AG09309 (cell line): ENCODE measurements at regions not wholly inside any gene's neighbourhood (a gene's known extent, or its start where the extent isn't known, plus 50 kb on each side); places are given as distances from the start of the nearest gene placed in this dataset.

Experiments
- DNase-seq: peaks from one replicate; pipeline ENCODE4 v3.0.0-alpha.2; 2010; ENCODE audit warnings: low read depth
- H3K4me3 ChIP-seq: 2 replicates; pipeline ENCODE4 v1.5.1; 2011; ENCODE audit warnings: mild to moderate bottlenecking, low read depth, low read length, moderate library complexity; ENCODE audit not compliant: control insufficient read depth
- CTCF ChIP-seq: IDR thresholded peaks from 2 replicates; pipeline ENCODE4 v1.5.1; 2011; ENCODE audit warnings: mild to moderate bottlenecking, low read depth, low read length, inconsistent platforms; ENCODE audit not compliant: insufficient read depth, control insufficient read depth; ENCODE audit errors: missing control alignments

- H3K4me3 ChIP-seq = no peak overlapping the region
- DNase-seq = no peak
- TF ChIP-seq CTCF = no peak
Observed at GRCh38 chr13:64962404-64962803, 2267.7 kb downstream of the PCDH9 start.

- no peak for TF ChIP-seq CTCF
- no peak overlapping the region for H3K4me3 ChIP-seq
- DNase-seq = no peak
Observed at GRCh38 chr13:64959276-64959675, 2270.9 kb downstream of the PCDH9 start.

- DNase-seq = no peak
- no peak overlapping the region for H3K4me3 ChIP-seq
- TF ChIP-seq CTCF = no peak
Observed at GRCh38 chr13:64958106-64958505, 2272.0 kb downstream of the PCDH9 start.

- no peak for DNase-seq
- no peak for TF ChIP-seq CTCF
- no peak overlapping the region for H3K4me3 ChIP-seq
Observed at GRCh38 chr13:64938660-64939059, 2291.5 kb downstream of the PCDH9 start.

- no peak for DNase-seq
Observed at GRCh38 chr13:64937302-64937701, 2292.8 kb downstream of the PCDH9 start.

GRCh38 chr13:64936879-64937278 lies 2293.3 kb downstream of the PCDH9 start:
- DNase-seq = no peak
- H3K4me3 ChIP-seq = no peak overlapping the region
- no peak for TF ChIP-seq CTCF

More at GRCh38 chr13:64937302-64937701, 2292.8 kb downstream of the PCDH9 start:
- TF ChIP-seq CTCF = no peak
- H3K4me3 ChIP-seq = no peak overlapping the region

- no peak overlapping the region for H3K4me3 ChIP-seq
- DNase-seq = no peak
- no peak for TF ChIP-seq CTCF
Observed at GRCh38 chr13:64935441-64935840, 2294.7 kb downstream of the PCDH9 start.
